SK-N-SH treated with all-trans-retinoic acid at 6 μM for 48 hours (cell line): ENCODE measurements at regions not wholly inside any gene's neighbourhood (a gene's known extent, or its start where the extent isn't known, plus 50 kb on each side); places are given as distances from the start of the nearest gene placed in this dataset.

Experiments used
- ATAC-seq: fragments of 200-7000 bp; cut with Tn5 transposase; 3 replicates; pipeline ENCODE4 v1.9.1; 2020; ENCODE audit warnings: mild to moderate bottlenecking, moderate library complexity
- ARNTL ChIP-seq: fragments of 450-650 bp; formaldehyde crosslinking; IDR thresholded peaks from 2 replicates; pipeline ENCODE4 v1.5.0; 2020; ENCODE audit warnings: low read depth, mild to moderate bottlenecking, moderate library complexity, borderline replicate concordance
- BACH2 ChIP-seq: fragments of 250-450 bp; sonication (Bioruptor Pico); IDR thresholded peaks from 2 replicates; pipeline ENCODE4 v1.9.0; 2021; ENCODE audit warnings: mild to moderate bottlenecking, borderline replicate concordance
- CSDC2 ChIP-seq: fragments of 250-450 bp; sonication (Bioruptor Pico); IDR thresholded peaks from 2 replicates; pipeline ENCODE4 v1.5.0; 2020; ENCODE audit warnings: mild to moderate bottlenecking, moderate library complexity
- CSRNP3 ChIP-seq: fragments of 250-450 bp; sonication (Bioruptor Pico); IDR thresholded peaks from 2 replicates; pipeline ENCODE4 v1.5.1; 2021; ENCODE audit warnings: mild to moderate bottlenecking, moderate library complexity
- ESRRG ChIP-seq: fragments of 250-450 bp; sonication (Bioruptor Pico); IDR thresholded peaks from 2 replicates; pipeline ENCODE4 v1.6.1; 2021; ENCODE audit warnings: mild to moderate bottlenecking
- GLIS3 ChIP-seq: fragments of 250-450 bp; sonication (Bioruptor Pico); IDR thresholded peaks from 2 replicates; pipeline ENCODE4 v1.5.0; 2020; ENCODE audit warnings: mild to moderate bottlenecking, moderate library complexity
- ISL1 ChIP-seq: fragments of 250-450 bp; sonication (Bioruptor Pico); IDR thresholded peaks from 2 replicates; pipeline ENCODE4 v2.1.2; 2022; ENCODE audit warnings: mild to moderate bottlenecking, moderate library complexity
- OSR1 ChIP-seq: fragments of 250-450 bp; sonication (Bioruptor Pico); IDR thresholded peaks from 2 replicates; pipeline ENCODE4 v1.8.0; 2022; ENCODE audit warnings: moderate library complexity, mild to moderate bottlenecking, inconsistent platforms
- PATZ1 ChIP-seq: fragments of 250-450 bp; sonication (Bioruptor Pico); IDR thresholded peaks from 2 replicates; pipeline ENCODE4 v1.8.0; 2020; ENCODE audit warnings: mild to moderate bottlenecking, moderate library complexity, borderline replicate concordance
- POU6F1 ChIP-seq: fragments of 250-450 bp; sonication (Bioruptor Pico); IDR thresholded peaks from 2 replicates; pipeline ENCODE4 v1.8.0; 2021; ENCODE audit warnings: low read depth, mild to moderate bottlenecking, moderate library complexity, borderline replicate concordance
- PPARA ChIP-seq: fragments of 250-450 bp; sonication (Bioruptor Pico); IDR thresholded peaks from 2 replicates; pipeline ENCODE4 v1.5.0; 2020; ENCODE audit warnings: mild to moderate bottlenecking, borderline replicate concordance
- RARB ChIP-seq: fragments of 250-450 bp; sonication (Bioruptor Pico); IDR thresholded peaks from 2 replicates; pipeline ENCODE4 v1.8.0; 2021; ENCODE audit warnings: mild to moderate bottlenecking, moderate library complexity
- SNAI2 ChIP-seq: fragments of 250-450 bp; sonication (Bioruptor Pico); IDR thresholded peaks from 2 replicates; pipeline ENCODE4 v1.5.0; 2020; ENCODE audit warnings: mild to moderate bottlenecking, moderate library complexity
- TCF4 ChIP-seq: fragments of 250-450 bp; sonication (Bioruptor Pico); IDR thresholded peaks from 2 replicates; pipeline ENCODE4 v1.8.0; 2021; ENCODE audit warnings: mild to moderate bottlenecking, moderate library complexity, borderline replicate concordance
- TOX ChIP-seq: fragments of 250-450 bp; sonication (Bioruptor Pico); IDR thresholded peaks from 2 replicates; pipeline ENCODE4 v1.8.0; 2021; ENCODE audit warnings: mild to moderate bottlenecking, moderate library complexity, borderline replicate concordance
- ZFP3 ChIP-seq: fragments of 250-450 bp; sonication (Bioruptor Pico); IDR thresholded peaks from 2 replicates; pipeline ENCODE4 v1.5.0; 2020; ENCODE audit warnings: mild to moderate bottlenecking, moderate library complexity
- ZFP30 ChIP-seq: fragments of 450-650 bp; formaldehyde crosslinking; IDR thresholded peaks from 2 replicates; pipeline ENCODE4 v1.5.0; 2022; ENCODE audit warnings: mild to moderate bottlenecking, moderate library complexity
- ZNF565 ChIP-seq: fragments of 450-650 bp; formaldehyde crosslinking; conservative IDR thresholded peaks from 2 replicates; pipeline ENCODE4 v1.5.0; 2020; ENCODE audit warnings: low read depth, mild to moderate bottlenecking, moderate library complexity
- ZNF70 ChIP-seq: fragments of 450-650 bp; formaldehyde crosslinking; IDR thresholded peaks from 2 replicates; pipeline ENCODE4 v1.5.0; 2020; ENCODE audit warnings: mild to moderate bottlenecking, moderate library complexity
- TF ChIP-seq, protein P1 (sequence below): fragments of 250-450 bp; sonication (Bioruptor Pico); IDR thresholded peaks from 2 replicates; pipeline ENCODE4 v1.5.1; 2020; ENCODE audit warnings: low read depth, mild to moderate bottlenecking, moderate library complexity

- ATAC-seq = no peak
- TF ChIP-seq ZNF70 (CRISPR knock-in tag) (no peak), ZNF565 (CRISPR knock-in tag) (no peak), CSRNP3 (CRISPR knock-in tag) (no peak), PATZ1 (CRISPR knock-in tag) (no peak), GLIS3 (CRISPR knock-in tag) (no peak), ZFP30 (no peak), ISL1 (CRISPR knock-in tag) (no peak), ARNTL (CRISPR knock-in tag) (no peak), TCF4 (CRISPR knock-in tag) (no peak), ESRRG (CRISPR knock-in tag) (no peak), CSDC2 (CRISPR knock-in tag) (no peak), BACH2 (no peak)
Observed at GRCh38 chr20:5426026-5426425, 109.3 kb upstream of the PROKR2 start.

GRCh38 chr20:5416086-5416485 is 99.3 kb upstream of the PROKR2 start:
- ATAC-seq = no peak
- TF ChIP-seq CSDC2 (CRISPR knock-in tag) = no peak
- TF ChIP-seq POU6F1 (CRISPR knock-in tag) = no peak
- TF ChIP-seq ARNTL (CRISPR knock-in tag) = no peak
- no peak for TF ChIP-seq TOX (CRISPR knock-in tag)
- TF ChIP-seq ZNF565 (CRISPR knock-in tag) = no peak
- TF ChIP-seq ZFP3 = no peak
- no peak for TF ChIP-seq ISL1 (CRISPR knock-in tag)
- TF ChIP-seq GLIS3 (CRISPR knock-in tag) = no peak
- no peak for TF ChIP-seq ZNF70 (CRISPR knock-in tag)
- TF ChIP-seq TCF4 (CRISPR knock-in tag) = no peak
- no peak for TF ChIP-seq ESRRG (CRISPR knock-in tag)
- TF ChIP-seq RARB (CRISPR knock-in tag) = no peak
- no peak for TF ChIP-seq PATZ1 (CRISPR knock-in tag)
- TF ChIP-seq, protein P1, sequence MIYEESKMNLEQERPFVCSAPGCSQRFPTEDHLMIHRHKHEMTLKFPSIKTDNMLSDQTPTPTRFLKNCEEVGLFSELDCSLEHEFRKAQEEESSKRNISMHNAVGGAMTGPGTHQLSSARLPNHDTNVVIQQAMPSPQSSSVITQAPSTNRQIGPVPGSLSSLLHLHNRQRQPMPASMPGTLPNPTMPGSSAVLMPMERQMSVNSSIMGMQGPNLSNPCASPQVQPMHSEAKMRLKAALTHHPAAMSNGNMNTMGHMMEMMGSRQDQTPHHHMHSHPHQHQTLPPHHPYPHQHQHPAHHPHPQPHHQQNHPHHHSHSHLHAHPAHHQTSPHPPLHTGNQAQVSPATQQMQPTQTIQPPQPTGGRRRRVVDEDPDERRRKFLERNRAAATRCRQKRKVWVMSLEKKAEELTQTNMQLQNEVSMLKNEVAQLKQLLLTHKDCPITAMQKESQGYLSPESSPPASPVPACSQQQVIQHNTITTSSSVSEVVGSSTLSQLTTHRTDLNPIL (CRISPR knock-in tag) = no peak
- no peak for TF ChIP-seq OSR1
- TF ChIP-seq SNAI2 = no peak
- TF ChIP-seq ZFP30 = no peak
- TF ChIP-seq PPARA (CRISPR knock-in tag) = no peak
- TF ChIP-seq, all 23 proteins: peak for 0

DNA sequence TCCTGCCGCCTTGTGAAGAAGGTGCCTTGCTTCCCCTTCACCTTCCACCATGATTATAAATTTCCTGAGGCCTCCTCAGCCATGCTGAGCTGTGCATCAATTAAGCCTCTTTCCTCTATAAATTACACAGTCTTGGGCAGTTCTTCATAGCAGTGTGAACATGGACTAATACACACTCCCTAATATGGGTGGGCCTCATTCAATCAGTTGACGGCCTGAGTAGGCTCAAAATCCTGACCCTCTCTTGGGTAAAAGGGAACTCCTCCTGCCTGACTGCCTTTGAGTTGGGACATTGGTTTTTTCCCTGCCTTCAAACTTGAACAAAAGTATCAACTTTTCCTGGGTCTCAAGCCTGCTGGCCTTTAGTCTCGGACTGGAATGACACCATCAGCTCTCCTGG is 96.6 kb upstream of the PROKR2 start:
- TF ChIP-seq OSR1 (no peak), CSRNP3 (CRISPR knock-in tag) (no peak), SNAI2 (no peak), TCF4 (CRISPR knock-in tag) (no peak), PATZ1 (CRISPR knock-in tag) (no peak), ZFP3 (no peak), ISL1 (CRISPR knock-in tag) (no peak), GLIS3 (CRISPR knock-in tag) (no peak), ESRRG (CRISPR knock-in tag) (no peak), ZNF565 (CRISPR knock-in tag) (no peak), BACH2 (no peak), ZNF70 (CRISPR knock-in tag) (no peak), RARB (CRISPR knock-in tag) (no peak), TOX (CRISPR knock-in tag) (no peak), CSDC2 (CRISPR knock-in tag) (no peak)
- TF ChIP-seq, protein P1 (CRISPR knock-in tag) = no peak
- no peak for ATAC-seq
